ENCODE measurements at regions not wholly inside any gene's neighbourhood (a gene's known extent, or its start where the extent isn't known, plus 50 kb on each side); places are given as distances from the start of the nearest gene placed in this dataset.

DNA sequence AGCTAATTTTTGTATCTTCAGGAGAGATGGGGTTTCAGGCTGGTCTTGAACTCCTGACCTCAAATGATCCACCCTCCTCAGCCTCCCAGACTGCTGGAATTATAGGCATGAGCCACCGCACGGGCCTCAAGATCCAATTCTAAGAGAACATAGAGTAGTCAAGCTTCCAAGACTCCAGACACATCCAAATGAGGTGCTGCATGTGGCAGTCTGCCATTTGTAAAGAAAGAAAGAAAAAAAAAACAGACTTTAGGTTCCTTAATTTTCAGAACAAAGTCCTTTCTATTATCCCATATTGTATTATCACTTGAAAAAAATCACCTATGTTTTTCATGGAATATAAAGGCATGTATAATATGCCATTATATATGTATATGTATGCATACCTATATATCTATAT, 2104.5 kb downstream of the MAT2B start:
- intact Hi-C loops (cut with micrococcal nuclease): no loop called here
- no peak for DNase-seq (ENCODE audit: unreplicated experiment)
- CTCF ChIA-PET: no interaction called here
- POLR2A ChIA-PET: no interaction called here
- Mint-ChIP-seq H3K9me3 (ENCODE audit: unreplicated experiment) (peaks cover 3% of the 10 kb centered on the region), H3K27ac (ENCODE audit: low read depth, unreplicated experiment) (no peak overlapping the region), H3K27me3 (ENCODE audit: insufficient read depth, unreplicated experiment) (no peaks in the 10 kb centered on the region), H3K4me1 (ENCODE audit: insufficient read depth, unreplicated experiment) (no peaks in the 10 kb centered on the region), H3K4me3 (ENCODE audit: unreplicated experiment) (no peak overlapping the region), H3K36me3 (ENCODE audit: insufficient read depth, unreplicated experiment) (no peaks in the 10 kb centered on the region)
- no peak for TF ChIP-seq CTCF (IDR thresholded peaks at IDR 0.05; ENCODE audit: unreplicated experiment)
- BruUV-seq (replicated peaks): no TSS peak

GRCh38 chr5:165616490-165617405, 2111.3 kb downstream of the MAT2B start:
- Mint-ChIP-seq H3K36me3 (ENCODE audit: insufficient read depth, unreplicated experiment) (no peaks in the 10 kb centered on the region), H3K27ac (ENCODE audit: low read depth, unreplicated experiment) (no peak overlapping the region), H3K9me3 (ENCODE audit: unreplicated experiment) (peaks cover 24% of the 10 kb centered on the region), H3K4me1 (ENCODE audit: insufficient read depth, unreplicated experiment) (peaks cover 22% of the 10 kb centered on the region), H3K27me3 (ENCODE audit: insufficient read depth, unreplicated experiment) (no peaks in the 10 kb centered on the region), H3K4me3 (ENCODE audit: unreplicated experiment) (no peak overlapping the region)
- DNase-seq (ENCODE audit: unreplicated experiment): peak; percentile 74
- BruUV-seq (replicated peaks): no TSS peak
- CTCF ChIA-PET: interaction anchor here (0.6 to 2.0 kb wide), 14 partner anchors 8 to 1496 kb away, joined by 3 to 12 read pairs (median 3); no protein-coding TSS in a partner anchor
- intact Hi-C loops (cut with micrococcal nuclease): loop anchor here (1.0 kb wide), 1 partner anchor 389 kb away; no protein-coding TSS in a partner anchor
- TF ChIP-seq CTCF (IDR thresholded peaks at IDR 0.05; ENCODE audit: unreplicated experiment): peak; percentile 26
- POLR2A ChIA-PET: interaction anchor here (0.5 kb wide), 1 partner anchor 817 kb away, joined by 7 read pairs; no protein-coding TSS in a partner anchor

- Mint-ChIP-seq H3K27ac (ENCODE audit: low read depth, unreplicated experiment) (no peak overlapping the region), H3K9me3 (ENCODE audit: unreplicated experiment) (peaks cover 24% of the 10 kb centered on the region), H3K27me3 (ENCODE audit: insufficient read depth, unreplicated experiment) (no peaks in the 10 kb centered on the region), H3K4me3 (ENCODE audit: unreplicated experiment) (no peak overlapping the region), H3K36me3 (ENCODE audit: insufficient read depth, unreplicated experiment) (no peaks in the 10 kb centered on the region), H3K4me1 (ENCODE audit: insufficient read depth, unreplicated experiment) (peaks cover 22% of the 10 kb centered on the region)
- no peak for TF ChIP-seq CTCF (IDR thresholded peaks at IDR 0.05; ENCODE audit: unreplicated experiment)
- POLR2A ChIA-PET: no interaction called here
- CTCF ChIA-PET: interaction anchor here (0.6 to 2.0 kb wide), 7 partner anchors 8 to 1324 kb away, joined by 3 to 12 read pairs (median 6); no protein-coding TSS in a partner anchor
- intact Hi-C loops (cut with micrococcal nuclease): no loop called here
- no peak for DNase-seq (ENCODE audit: unreplicated experiment)
- no TSS peak for BruUV-seq (replicated peaks)
Observed at GRCh38 chr5:165617491-165617890, 2112.1 kb downstream of the MAT2B start.

- Mint-ChIP-seq H3K9me3 (ENCODE audit: unreplicated experiment) (peaks cover 16% of the 10 kb centered on the region), H3K36me3 (ENCODE audit: insufficient read depth, unreplicated experiment) (no peaks in the 10 kb centered on the region), H3K4me1 (ENCODE audit: insufficient read depth, unreplicated experiment) (peaks cover 29% of the 10 kb centered on the region), H3K27ac (ENCODE audit: low read depth, unreplicated experiment) (peak overlapping the region; percentile 20), H3K27me3 (ENCODE audit: insufficient read depth, unreplicated experiment) (no peaks in the 10 kb centered on the region), H3K4me3 (ENCODE audit: unreplicated experiment) (no peak overlapping the region)
- intact Hi-C loops (cut with micrococcal nuclease): loop anchor here (10.0 kb wide), 1 partner anchor 1606 kb away; no protein-coding TSS in a partner anchor
- POLR2A ChIA-PET: no interaction called here
- no peak for TF ChIP-seq CTCF (IDR thresholded peaks at IDR 0.05; ENCODE audit: unreplicated experiment)
- BruUV-seq (replicated peaks): no TSS peak
- no peak for DNase-seq (ENCODE audit: unreplicated experiment)
- CTCF ChIA-PET: interaction anchor here (0.6 to 3.4 kb wide), 3 partner anchors 10 to 952 kb away, joined by 3 to 29 read pairs (median 4); no protein-coding TSS in a partner anchor
Observed at GRCh38 chr5:165620394-165620793, 2115.0 kb downstream of the MAT2B start.

Data from MCF 10A (cell line).